Sigmoid colon (tissue), 4 donors: ENCODE measurements at regions not wholly inside any gene's neighbourhood (a gene's known extent, or its start where the extent isn't known, plus 50 kb on each side); places are given as distances from the start of the nearest gene placed in this dataset.

ENCODE experiments used
- POLR2A ChIP-seq, 2 donors: fragments of 450-650 bp; IDR thresholded peaks; one replicate each; pipeline ENCODE4 v1.6.1; 2016; ENCODE audit warnings: antibody characterized with exemption in 2 of 2, mild to moderate bottlenecking in 2 of 2, moderate library complexity in 2 of 2
- POLR2AphosphoS5 ChIP-seq, 4 donors: sonication (generic); formaldehyde crosslinking; IDR thresholded peaks; one replicate each; pipeline ENCODE4 v1.6.1; 2017; ENCODE audit warnings: antibody characterized with exemption in 4 of 4
- TF ChIP-seq, protein P1 (sequence below), 4 experiments: fragments of 450-650 bp in 3 of 4; fragments of 200-600 bp in 1 of 4; IDR thresholded peaks; one replicate each; pipeline ENCODE4 v1.5.1; 2016 to 2019; ENCODE audit warnings: antibody characterized with exemption in 4 of 4, mild to moderate bottlenecking in 3 of 4, moderate library complexity in 2 of 4

DNA sequence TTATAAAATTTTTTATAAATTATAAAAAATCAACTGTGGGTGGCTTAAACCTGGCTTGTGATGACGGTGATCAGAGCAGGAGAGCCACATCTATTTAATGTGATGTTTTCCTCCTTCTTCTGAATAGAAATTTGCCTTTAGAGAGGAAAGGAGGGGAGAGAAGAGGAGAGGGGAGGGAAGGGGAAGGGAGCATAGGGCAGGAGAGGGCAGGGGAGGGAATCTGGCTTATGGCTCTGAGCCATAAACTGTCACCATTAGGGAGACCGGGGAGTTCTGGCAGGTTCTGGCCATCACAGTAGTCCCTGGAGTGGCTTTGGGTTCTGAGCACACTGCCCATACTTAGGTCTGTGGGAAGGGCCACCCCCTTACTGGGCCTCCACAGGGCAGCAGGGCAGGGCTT is 167.8 kb downstream of the ENGASE start:
- TF ChIP-seq POLR2AphosphoS5 (IDR thresholded peaks at IDR 0.05) (no peak), POLR2A (IDR thresholded peaks at IDR 0.05) (no peak)
- TF ChIP-seq, protein P1, sequence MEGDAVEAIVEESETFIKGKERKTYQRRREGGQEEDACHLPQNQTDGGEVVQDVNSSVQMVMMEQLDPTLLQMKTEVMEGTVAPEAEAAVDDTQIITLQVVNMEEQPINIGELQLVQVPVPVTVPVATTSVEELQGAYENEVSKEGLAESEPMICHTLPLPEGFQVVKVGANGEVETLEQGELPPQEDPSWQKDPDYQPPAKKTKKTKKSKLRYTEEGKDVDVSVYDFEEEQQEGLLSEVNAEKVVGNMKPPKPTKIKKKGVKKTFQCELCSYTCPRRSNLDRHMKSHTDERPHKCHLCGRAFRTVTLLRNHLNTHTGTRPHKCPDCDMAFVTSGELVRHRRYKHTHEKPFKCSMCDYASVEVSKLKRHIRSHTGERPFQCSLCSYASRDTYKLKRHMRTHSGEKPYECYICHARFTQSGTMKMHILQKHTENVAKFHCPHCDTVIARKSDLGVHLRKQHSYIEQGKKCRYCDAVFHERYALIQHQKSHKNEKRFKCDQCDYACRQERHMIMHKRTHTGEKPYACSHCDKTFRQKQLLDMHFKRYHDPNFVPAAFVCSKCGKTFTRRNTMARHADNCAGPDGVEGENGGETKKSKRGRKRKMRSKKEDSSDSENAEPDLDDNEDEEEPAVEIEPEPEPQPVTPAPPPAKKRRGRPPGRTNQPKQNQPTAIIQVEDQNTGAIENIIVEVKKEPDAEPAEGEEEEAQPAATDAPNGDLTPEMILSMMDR (IDR thresholded peaks at IDR 0.05): no peak
